Kidney (tissue), 13 donors: ENCODE measurements at regions not wholly inside any gene's neighbourhood (a gene's known extent, or its start where the extent isn't known, plus 50 kb on each side); places are given as distances from the start of the nearest gene placed in this dataset.

Experiments used
- DNase-seq, 5 donors: peaks; one replicate each; pipeline ENCODE4 v3.0.0-alpha.2; 2013 to 2020
- FAIRE-seq: peaks from 2 replicates; lab custom pipeline; 2012; peaks lifted over from hg19 to GRCh38; lab: Jason Lieb, UNC
- H3K27ac ChIP-seq, 2 donors: one replicate each; pipeline ENCODE4 v1.7.0; 2013; ENCODE audit warnings: low read depth in 2 of 2, low read length in 2 of 2, inconsistent platforms in 1 of 2
- H3K27me3 ChIP-seq: one replicate; pipeline ENCODE4 v1.7.1; 2013; ENCODE audit warnings: low read length, inconsistent platforms; ENCODE audit not compliant: control insufficient read depth, insufficient read depth
- H3K36me3 ChIP-seq, 3 donors: one replicate each; pipeline versions ENCODE4 v1.7.0 to v1.7.1; 2013; ENCODE audit warnings: low read length in 3 of 3, control low read depth in 1 of 3, inconsistent platforms in 1 of 3; ENCODE audit not compliant: insufficient read depth in 3 of 3, control insufficient read depth in 2 of 3
- H3K4me1 ChIP-seq, 3 donors: one replicate each; pipeline versions ENCODE4 v1.7.0 to v1.7.1; 2013; ENCODE audit warnings: low read length in 3 of 3, inconsistent platforms in 1 of 3, low read depth in 1 of 3; ENCODE audit not compliant: control insufficient read depth in 2 of 3, insufficient read depth in 2 of 3
- H3K4me3 ChIP-seq, 3 donors: one replicate each; pipeline versions ENCODE4 v1.7.0 to v1.8.1; 2013; ENCODE audit warnings: low read length in 3 of 3, control low read depth in 1 of 3, inconsistent platforms in 1 of 3
- H3K9ac ChIP-seq, 3 donors: one replicate each; pipeline versions ENCODE4 v1.7.0 to v1.7.1; 2013; ENCODE audit warnings: low read length in 3 of 3, control low read depth in 1 of 3, inconsistent platforms in 1 of 3
- H3K9me3 ChIP-seq, 3 donors: one replicate each; pipeline versions ENCODE4 v1.7.0 to v1.7.1; 2013; ENCODE audit warnings: low read length in 3 of 3, control low read depth in 1 of 3, inconsistent platforms in 1 of 3; ENCODE audit not compliant: control insufficient read depth in 2 of 3, insufficient read depth in 1 of 3
- CTCF ChIP-seq: IDR thresholded peaks from 3 replicates; pipeline ENCODE4 v1.5.1; 2012; ENCODE audit warnings: mild to moderate bottlenecking, moderate library complexity, borderline replicate concordance; ENCODE audit not compliant: insufficient read depth; ENCODE audit errors: extremely low read depth
- intact Hi-C: fragments of 100-400 bp; cut with DNase I; formaldehyde crosslinking; loops from one replicate; pipeline ENCODE4 v1.11.1; 2022
- donor health status: control.
- donor health status: control.
- donor health status: control.
- donor health status: control.
- donor health status: control.
- donor health status: DM: yes; HTN: yes; CAD: no.
- donor health status: Normal renal cell carcinoma (clear cell type).

- Histone ChIP-seq H3K27ac (no peak overlapping the region), H3K4me1 (no peaks in the 10 kb centered on the region), H3K36me3 (no peaks in the 10 kb centered on the region), H3K9me3 (no peaks in the 10 kb centered on the region), H3K4me3 (no peak overlapping the region), H3K9ac (no peak overlapping the region), H3K27me3 (no peaks in the 10 kb centered on the region)
- TF ChIP-seq CTCF: no peak
- intact Hi-C loops: no loop called here
- FAIRE-seq: no peak
- DNase-seq: no peak
These were observed 189.9 kb upstream of the GALNT5 start for GRCh38 chr2:157067562-157067961.

- no peak for TF ChIP-seq CTCF
- no peaks in the 10 kb centered on the region for H3K4me1 ChIP-seq
- no peaks in the 10 kb centered on the region for H3K36me3 ChIP-seq
- DNase-seq (no peak), FAIRE-seq (no peak)
- no peak overlapping the region for H3K4me3 ChIP-seq
- no peaks in the 10 kb centered on the region for H3K27me3 ChIP-seq
- no peak overlapping the region for H3K27ac ChIP-seq
- intact Hi-C loops: no loop called here
- H3K9me3 ChIP-seq: no peaks in the 10 kb centered on the region
- no peak overlapping the region for H3K9ac ChIP-seq
These were observed 189.3 kb upstream of the GALNT5 start for GRCh38 chr2:157068237-157068636.

GRCh38 chr2:157075924-157076323 lies 181.6 kb upstream of the GALNT5 start:
- H3K9me3 ChIP-seq: no peaks in the 10 kb centered on the region
- no peaks in the 10 kb centered on the region for H3K36me3 ChIP-seq
- no peaks in the 10 kb centered on the region for H3K27me3 ChIP-seq
- H3K27ac ChIP-seq: no peak overlapping the region
- H3K4me3 ChIP-seq: no peak overlapping the region
- H3K4me1 ChIP-seq: no peaks in the 10 kb centered on the region
- no peak overlapping the region for H3K9ac ChIP-seq
- FAIRE-seq: no peak
- no peak for TF ChIP-seq CTCF
- intact Hi-C loops: no loop called here
- no peak for DNase-seq

- no peak overlapping the region for H3K9ac ChIP-seq
- intact Hi-C loops: no loop called here
- no peak overlapping the region for H3K4me3 ChIP-seq
- H3K9me3 ChIP-seq: no peaks in the 10 kb centered on the region
- DNase-seq: no peak
- no peak for FAIRE-seq
- no peak overlapping the region for H3K27ac ChIP-seq
- no peaks in the 10 kb centered on the region for H3K27me3 ChIP-seq
- no peak for TF ChIP-seq CTCF
- H3K4me1 ChIP-seq: no peaks in the 10 kb centered on the region
- H3K36me3 ChIP-seq: no peaks in the 10 kb centered on the region
These were observed 180.9 kb upstream of the GALNT5 start for GRCh38 chr2:157076526-157077161.
